HG02870 (cell line): ENCODE measurements at regions not wholly inside any gene's neighbourhood (a gene's known extent, or its start where the extent isn't known, plus 50 kb on each side); places are given as distances from the start of the nearest gene placed in this dataset.
"Not testable (repeated sequence)": the region's sequence is repeated elsewhere in the genome, so short reads cannot be mapped to it uniquely, and the experiment has no call there.

Source experiments
- ATAC-seq: cut with Tn5 transposase; IDR thresholded peaks from one replicate; pipeline ENCODE4 v1.9.1; 2021; ENCODE audit warnings: mild to moderate bottlenecking, moderate library complexity; ENCODE audit not compliant: unreplicated experiment

GRCh38 chr2:75390169-75390568, 170.6 kb downstream of the EVA1A start:
- no peak for ATAC-seq

- no peak for ATAC-seq
Observed at GRCh38 chr2:75389271-75389670, 171.5 kb downstream of the EVA1A start.

GRCh38 chr2:75381032-75381431, 179.7 kb downstream of the EVA1A start:
- ATAC-seq, result no peak

- ATAC-seq, result no peak
Observed at GRCh38 chr2:75379476-75380210, 180.3 kb upstream of the TACR1 start.

- no peak for ATAC-seq
Observed at GRCh38 chr2:75375646-75376582, 176.6 kb upstream of the TACR1 start.

GRCh38 chr2:75374414-75374957, 175.2 kb upstream of the TACR1 start:
- ATAC-seq, result not testable (repeated sequence)

GRCh38 chr2:75367401-75367800, 168.1 kb upstream of the TACR1 start:
- no peak for ATAC-seq

- ATAC-seq, result no peak
Observed at GRCh38 chr2:75361486-75361885, 162.2 kb upstream of the TACR1 start.

- no peak for ATAC-seq
Observed at GRCh38 chr2:75360945-75361344, 161.6 kb upstream of the TACR1 start.

GRCh38 chr2:75356865-75357264, 157.5 kb upstream of the TACR1 start:
- no peak for ATAC-seq

GRCh38 chr2:75353131-75353530, 153.8 kb upstream of the TACR1 start:
- ATAC-seq, result no peak

GRCh38 chr2:75348307-75348706, 149.0 kb upstream of the TACR1 start:
- no peak for ATAC-seq

- ATAC-seq, result no peak
Observed at GRCh38 chr2:75344146-75344545, 144.8 kb upstream of the TACR1 start.

- ATAC-seq, result peak; percentile 70
Observed at GRCh38 chr2:75342504-75343175, 143.3 kb upstream of the TACR1 start.

GRCh38 chr2:75340560-75340959, 141.2 kb upstream of the TACR1 start:
- ATAC-seq, result no peak

- no peak for ATAC-seq
Observed at GRCh38 chr2:75338461-75338860, 139.1 kb upstream of the TACR1 start.

- ATAC-seq, result no peak
Observed at GRCh38 chr2:75337619-75338018, 138.3 kb upstream of the TACR1 start.

GRCh38 chr2:75337016-75337415, 137.7 kb upstream of the TACR1 start:
- no peak for ATAC-seq

- no peak for ATAC-seq
Observed at GRCh38 chr2:75336451-75336850, 137.1 kb upstream of the TACR1 start.

- no peak for ATAC-seq
Observed at GRCh38 chr2:75334076-75334475, 134.8 kb upstream of the TACR1 start.

- no peak for ATAC-seq
Observed at GRCh38 chr2:75333646-75334045, 134.3 kb upstream of the TACR1 start.
